OCI-LY7 (cell line): ENCODE measurements at regions not wholly inside any gene's neighbourhood (a gene's known extent, or its start where the extent isn't known, plus 50 kb on each side); places are given as distances from the start of the nearest gene placed in this dataset.

Experiments used
- EZH2phosphoT487 ChIP-seq: fragments of 200-600 bp; sonication (generic); IDR thresholded peaks from 2 replicates; pipeline ENCODE4 v1.6.1; 2018; ENCODE audit warnings: low read depth, borderline replicate concordance, mild to moderate bottlenecking, mixed run types, antibody characterized with exemption, low read length, moderate library complexity, mixed read lengths
- TF ChIP-seq, protein P1 (sequence below): fragments of 200-600 bp; sonication (generic); conservative IDR thresholded peaks from 2 replicates; pipeline ENCODE4 v1.5.1; 2014; ENCODE audit warnings: mild to moderate bottlenecking, antibody characterized with exemption, low read length, moderate library complexity, mixed read lengths

- TF ChIP-seq, protein P1, sequence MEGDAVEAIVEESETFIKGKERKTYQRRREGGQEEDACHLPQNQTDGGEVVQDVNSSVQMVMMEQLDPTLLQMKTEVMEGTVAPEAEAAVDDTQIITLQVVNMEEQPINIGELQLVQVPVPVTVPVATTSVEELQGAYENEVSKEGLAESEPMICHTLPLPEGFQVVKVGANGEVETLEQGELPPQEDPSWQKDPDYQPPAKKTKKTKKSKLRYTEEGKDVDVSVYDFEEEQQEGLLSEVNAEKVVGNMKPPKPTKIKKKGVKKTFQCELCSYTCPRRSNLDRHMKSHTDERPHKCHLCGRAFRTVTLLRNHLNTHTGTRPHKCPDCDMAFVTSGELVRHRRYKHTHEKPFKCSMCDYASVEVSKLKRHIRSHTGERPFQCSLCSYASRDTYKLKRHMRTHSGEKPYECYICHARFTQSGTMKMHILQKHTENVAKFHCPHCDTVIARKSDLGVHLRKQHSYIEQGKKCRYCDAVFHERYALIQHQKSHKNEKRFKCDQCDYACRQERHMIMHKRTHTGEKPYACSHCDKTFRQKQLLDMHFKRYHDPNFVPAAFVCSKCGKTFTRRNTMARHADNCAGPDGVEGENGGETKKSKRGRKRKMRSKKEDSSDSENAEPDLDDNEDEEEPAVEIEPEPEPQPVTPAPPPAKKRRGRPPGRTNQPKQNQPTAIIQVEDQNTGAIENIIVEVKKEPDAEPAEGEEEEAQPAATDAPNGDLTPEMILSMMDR: no peak
- TF ChIP-seq EZH2phosphoT487: no peak
These were observed 141.8 kb upstream of the ZRANB2 start for GRCh38 chr1:71222668-71223067.
